K562 (cell line): ENCODE measurements at regions not wholly inside any gene's neighbourhood (a gene's known extent, or its start where the extent isn't known, plus 50 kb on each side); places are given as distances from the start of the nearest gene placed in this dataset.

Source experiments
- ARID4B ChIP-seq: sonication (generic); formaldehyde crosslinking; IDR thresholded peaks from 2 replicates; pipeline ENCODE4 v1.8.0; 2022; ENCODE audit warnings: mild to moderate bottlenecking, missing genetic modification reagents
- ATF3 ChIP-seq, 2 experiments: fragments of 450-650 bp in 1 of 2; sonication (generic) in 1 of 2; formaldehyde crosslinking in 1 of 2; IDR thresholded peaks in 1 of 2; conservative IDR thresholded peaks in 1 of 2; 2 replicates each; pipeline versions ENCODE4 v1.6.1 to v1.8.1; 2016 to 2023; ENCODE audit warnings: mild to moderate bottlenecking in 2 of 2, moderate library complexity in 2 of 2, inconsistent platforms in 1 of 2, missing genetic modification reagents in 1 of 2
- GTF2A2 ChIP-seq: IDR thresholded peaks from 2 replicates; pipeline ENCODE4 v1.6.1; 2016; ENCODE audit warnings: mild to moderate bottlenecking, missing genetic modification characterization, missing compliant biosample characterization
- ID3 ChIP-seq, 2 experiments: fragments of 250-450 bp in 1 of 2; fragments of 450-650 bp in 1 of 2; sonication (Bioruptor Pico) in 1 of 2; IDR thresholded peaks; 2 replicates each; pipeline versions ENCODE4 v1.6.1 to v1.8.0; 2016 to 2021; ENCODE audit warnings: mild to moderate bottlenecking in 2 of 2, moderate library complexity in 2 of 2, missing compliant biosample characterization in 1 of 2, missing genetic modification characterization in 1 of 2
- JUNB ChIP-seq: fragments of 450-650 bp; formaldehyde crosslinking; conservative IDR thresholded peaks from 2 replicates; pipeline ENCODE4 v1.4.0; 2020; ENCODE audit warnings: mild to moderate bottlenecking
- JUND ChIP-seq, 2 experiments: IDR thresholded peaks; 2 replicates in 1 of 2; 3 replicates in 1 of 2; pipeline ENCODE4 v1.6.1; 2011; ENCODE audit warnings: borderline replicate concordance in 2 of 2, low read depth in 2 of 2, low read length in 2 of 2, improper control_type of control experiment in 1 of 2, missing biosample characterization in 1 of 2, missing genetic modification characterization in 1 of 2, missing genetic modification reagents in 1 of 2
- MECOM ChIP-seq: fragments of 250-450 bp; sonication (Bioruptor Pico); IDR thresholded peaks from 2 replicates; pipeline ENCODE4 v1.8.0; 2022; ENCODE audit warnings: inconsistent platforms
- PHF21A ChIP-seq: fragments of 450-650 bp; IDR thresholded peaks from 2 replicates; pipeline ENCODE4 v1.6.1; 2017; ENCODE audit warnings: low read depth, borderline replicate concordance
- SMAD4 ChIP-seq: fragments of 250-450 bp; sonication (Bioruptor Pico); conservative IDR thresholded peaks from 2 replicates; pipeline ENCODE4 v1.8.0; 2021; ENCODE audit warnings: inconsistent platforms, mild to moderate bottlenecking, moderate library complexity
- TSHZ1 ChIP-seq: fragments of 250-450 bp; sonication (Bioruptor Pico); IDR thresholded peaks from 2 replicates; pipeline ENCODE4 v1.4.0; 2020; ENCODE audit warnings: mild to moderate bottlenecking, moderate library complexity
- ZNF175 ChIP-seq: fragments of 200-800 bp; sonication (Bioruptor generic); IDR thresholded peaks from 2 replicates; pipeline ENCODE4 v1.6.1; 2016; ENCODE audit warnings: low read depth, mild to moderate bottlenecking, missing genetic modification characterization, missing compliant biosample characterization
- ZNF311 ChIP-seq: fragments of 250-450 bp; sonication (Bioruptor Pico); IDR thresholded peaks from 2 replicates; pipeline ENCODE4 v1.4.0; 2020; ENCODE audit warnings: mild to moderate bottlenecking, moderate library complexity
- ZNF583 ChIP-seq: fragments of 250-450 bp; sonication (Bioruptor Pico); IDR thresholded peaks from 2 replicates; pipeline ENCODE4 v1.4.0; 2020
- ZNF584 ChIP-seq: fragments of 200-800 bp; sonication (Bioruptor generic); IDR thresholded peaks from 2 replicates; pipeline ENCODE4 v1.6.1; 2016; ENCODE audit warnings: low read depth, mild to moderate bottlenecking, missing genetic modification characterization, missing compliant biosample characterization

GRCh38 chr11:34830648-34831047 is 85.5 kb downstream of the APIP start (continued):
- TF ChIP-seq ATF3 (IDR thresholded peaks at IDR 0.05) (0 out of 2 replicates have a peak, but pooled peaks have one; percentile 14), ATF3 (CRISPR knock-in tag; conservative IDR thresholded peaks at IDR 0.05) (no peak), JUNB (CRISPR knock-in tag) (no peak), MECOM (CRISPR knock-in tag) (peak; percentile 86), ZNF583 (CRISPR knock-in tag) (0 out of 2 replicates have a peak, but pooled peaks have one; percentile 41), ARID4B (CRISPR knock-in tag) (no peak), TSHZ1 (CRISPR knock-in tag) (peak; percentile 81), PHF21A (no peak), ZNF175 (CRISPR knock-in tag) (peak; percentile 87), ID3 (CRISPR knock-in tag; IDR thresholded peaks at IDR 0.05) (no peak), ID3 (tag; IDR thresholded peaks at IDR 0.05) (peak; percentile 97), ZNF584 (peak; percentile 78; the same call in 1 of the 2 replicates), ZNF311 (peak; percentile 42; the same call in 1 of the 2 replicates), SMAD4 (CRISPR knock-in tag) (peak; percentile 94), JUND (IDR thresholded peaks at IDR 0.05; ENCODE audit: borderline replicate concordance, low read depth, low read length) (0 out of 2 replicates have a peak, but pooled peaks have one; percentile 12), JUND (tag; IDR thresholded peaks at IDR 0.05; ENCODE audit: borderline replicate concordance, low read depth, low read length) (no peak), GTF2A2 (tag) (peak; percentile 83)
